ENCODE measurements at regions not wholly inside any gene's neighbourhood (a gene's known extent, or its start where the extent isn't known, plus 50 kb on each side); places are given as distances from the start of the nearest gene placed in this dataset.
"Not testable (repeated sequence)": the region's sequence is repeated elsewhere in the genome, so short reads cannot be mapped to it uniquely, and the experiment has no call there.

DNA sequence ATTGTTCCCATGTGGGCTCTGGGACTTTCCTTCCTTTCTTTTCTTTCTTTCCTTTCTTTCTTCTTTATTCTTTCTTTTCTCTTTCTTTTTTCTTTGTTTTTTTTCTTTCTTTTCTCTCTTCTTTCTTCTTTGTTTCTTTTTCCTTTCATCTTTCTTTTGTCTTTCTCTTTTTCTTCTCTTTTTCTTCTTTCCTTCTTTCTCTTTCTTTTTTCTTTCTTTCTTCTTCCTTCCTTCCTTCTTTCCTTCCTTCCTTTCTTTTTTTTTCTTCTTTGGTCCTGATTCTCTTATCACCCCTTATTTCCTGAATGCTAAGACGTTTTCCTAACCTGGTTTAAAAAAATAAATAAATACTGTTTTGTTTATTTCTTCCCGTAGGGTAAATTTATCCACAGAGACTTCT, 93.2 kb downstream of the CRLF2 start:
- no peak for ATAC-seq

DNA sequence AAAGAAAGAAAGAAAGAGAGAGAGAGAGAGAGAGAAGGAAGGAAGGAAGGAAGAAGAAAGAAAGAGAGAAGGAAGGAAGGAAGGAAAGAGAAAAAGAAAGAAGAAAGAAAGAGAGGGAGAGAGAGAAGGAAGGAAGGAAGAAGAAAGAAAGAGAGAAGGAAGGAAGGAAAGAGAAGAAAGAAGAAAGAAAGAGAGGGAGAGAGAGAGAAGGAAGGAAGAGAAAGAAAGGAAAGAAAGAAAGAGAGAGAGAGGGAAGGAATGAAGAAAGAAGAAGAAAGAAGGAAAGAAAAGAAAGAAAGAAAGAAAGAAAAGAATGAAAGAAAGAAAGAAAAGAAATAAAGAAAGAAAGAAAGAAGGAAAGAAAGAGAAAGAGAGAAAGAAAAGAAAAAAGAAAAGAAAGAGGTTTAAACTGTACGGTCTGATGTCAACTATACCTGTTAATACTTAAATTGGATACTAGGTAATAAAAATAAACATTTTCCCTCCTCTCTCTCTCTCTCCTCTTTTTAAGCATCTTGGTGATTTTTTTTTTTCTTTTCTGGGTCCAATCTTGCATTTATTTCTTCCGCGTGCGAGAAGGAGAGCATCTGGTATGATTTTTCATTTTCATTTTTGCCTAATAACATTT, 93.8 kb downstream of the CRLF2 start:
- H3K79me2 ChIP-seq (ENCODE audit: low read length), result no peaks in the 10 kb centered on the region

More for the DNA sequence above, 93.2 kb downstream of the CRLF2 start:
- Histone ChIP-seq H3K9me3 (ENCODE audit: low read length) (no peaks in the 10 kb centered on the region), H3K4me3 (ENCODE audit: low read length) (no peak overlapping the region), H3F3A (ENCODE audit: low read length, unreplicated experiment) (no peaks in the 10 kb centered on the region), H3K79me2 (ENCODE audit: low read length) (no peaks in the 10 kb centered on the region), H3K36me3 (ENCODE audit: low read depth, low read length) (no peaks in the 10 kb centered on the region), H3K9ac (ENCODE audit: low read length) (no peak overlapping the region), H3K9me2 (replicated peaks; ENCODE audit: low read length) (no peaks in the 10 kb centered on the region), H3K4me1 (ENCODE audit: insufficient read depth, low read length) (no peaks in the 10 kb centered on the region), H3K4me2 (ENCODE audit: low read length) (no peak overlapping the region), H3K27me3 (ENCODE audit: low read length) (peaks cover 26% of the 10 kb centered on the region), H4K20me1 (ENCODE audit: low read length) (no peaks in the 10 kb centered on the region), H2AFZ (ENCODE audit: low read length) (no peak overlapping the region), H3K27ac (ENCODE audit: low read length) (no peak overlapping the region)
- no peak for TF ChIP-seq EZH2 (IDR thresholded peaks at IDR 0.05; ENCODE audit: low read length, unreplicated experiment)
- TF ChIP-seq, protein P1, sequence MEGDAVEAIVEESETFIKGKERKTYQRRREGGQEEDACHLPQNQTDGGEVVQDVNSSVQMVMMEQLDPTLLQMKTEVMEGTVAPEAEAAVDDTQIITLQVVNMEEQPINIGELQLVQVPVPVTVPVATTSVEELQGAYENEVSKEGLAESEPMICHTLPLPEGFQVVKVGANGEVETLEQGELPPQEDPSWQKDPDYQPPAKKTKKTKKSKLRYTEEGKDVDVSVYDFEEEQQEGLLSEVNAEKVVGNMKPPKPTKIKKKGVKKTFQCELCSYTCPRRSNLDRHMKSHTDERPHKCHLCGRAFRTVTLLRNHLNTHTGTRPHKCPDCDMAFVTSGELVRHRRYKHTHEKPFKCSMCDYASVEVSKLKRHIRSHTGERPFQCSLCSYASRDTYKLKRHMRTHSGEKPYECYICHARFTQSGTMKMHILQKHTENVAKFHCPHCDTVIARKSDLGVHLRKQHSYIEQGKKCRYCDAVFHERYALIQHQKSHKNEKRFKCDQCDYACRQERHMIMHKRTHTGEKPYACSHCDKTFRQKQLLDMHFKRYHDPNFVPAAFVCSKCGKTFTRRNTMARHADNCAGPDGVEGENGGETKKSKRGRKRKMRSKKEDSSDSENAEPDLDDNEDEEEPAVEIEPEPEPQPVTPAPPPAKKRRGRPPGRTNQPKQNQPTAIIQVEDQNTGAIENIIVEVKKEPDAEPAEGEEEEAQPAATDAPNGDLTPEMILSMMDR (conservative IDR thresholded peaks at IDR 0.05; ENCODE audit: low read depth, low read length), result no peak
- TF ChIP-seq EZH2phosphoT487 (IDR thresholded peaks at IDR 0.05; ENCODE audit: borderline replicate concordance, low read length), result no peak
- no TSS peak for BruUV-seq (replicated peaks)
- DNase-seq, result no peak
- ChIA-PET POLR2A (ENCODE audit: unreplicated experiment) (no interaction called here), CTCF (no interaction called here)
- intact Hi-C loops (cut with micrococcal nuclease), result no loop called here

DNA sequence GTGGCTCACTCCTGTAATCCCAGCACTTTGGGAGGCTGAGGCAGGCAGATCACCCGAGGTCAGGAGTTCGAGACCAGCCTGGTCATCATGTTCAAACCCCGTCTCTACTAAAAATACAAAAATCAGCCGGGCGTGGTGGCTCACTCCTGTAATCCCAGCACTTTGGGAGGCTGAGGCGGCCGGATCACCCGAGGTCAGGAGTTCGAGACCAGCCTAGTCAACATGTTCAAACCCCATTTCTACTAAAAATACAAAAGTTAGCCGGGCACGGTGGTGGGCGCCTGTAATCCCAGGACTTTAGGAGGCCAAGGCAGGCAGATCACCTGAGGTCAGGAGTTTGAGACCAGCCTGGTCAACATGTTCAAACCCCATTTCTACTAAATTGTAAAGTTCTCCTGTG, 97.0 kb downstream of the CRLF2 start:
- DNase-seq; H3F3A ChIP-seq (ENCODE audit: low read length, unreplicated experiment); intact Hi-C loops (cut with micrococcal nuclease); CTCF ChIA-PET; H3K4me2 ChIP-seq (ENCODE audit: low read length); H3K9me3 ChIP-seq (ENCODE audit: low read length); H2AFZ ChIP-seq (ENCODE audit: low read length); POLR2A ChIA-PET (ENCODE audit: unreplicated experiment); ATAC-seq; H3K9me2 ChIP-seq (replicated peaks; ENCODE audit: low read length); H3K27ac ChIP-seq (ENCODE audit: low read length); H3K36me3 ChIP-seq (ENCODE audit: low read depth, low read length); H3K4me1 ChIP-seq (ENCODE audit: insufficient read depth, low read length); H3K9ac ChIP-seq (ENCODE audit: low read length); H4K20me1 ChIP-seq (ENCODE audit: low read length); H3K4me3 ChIP-seq (ENCODE audit: low read length); H3K79me2 ChIP-seq (ENCODE audit: low read length); BruUV-seq (replicated peaks): not testable (repeated sequence)
- peaks cover 29% of the 10 kb centered on the region for H3K27me3 ChIP-seq (ENCODE audit: low read length)

More for the DNA sequence above, 93.8 kb downstream of the CRLF2 start:
- Histone ChIP-seq H3K9me2 (replicated peaks; ENCODE audit: low read length) (no peaks in the 10 kb centered on the region), H3K9ac (ENCODE audit: low read length) (no peak overlapping the region), H3K9me3 (ENCODE audit: low read length) (no peaks in the 10 kb centered on the region), H3K27me3 (ENCODE audit: low read length) (peaks cover 20% of the 10 kb centered on the region), H3K4me2 (ENCODE audit: low read length) (no peak overlapping the region), H3K4me3 (ENCODE audit: low read length) (no peak overlapping the region), H4K20me1 (ENCODE audit: low read length) (no peaks in the 10 kb centered on the region), H3F3A (ENCODE audit: low read length, unreplicated experiment) (no peaks in the 10 kb centered on the region), H3K27ac (ENCODE audit: low read length) (no peak overlapping the region), H3K36me3 (ENCODE audit: low read depth, low read length) (no peaks in the 10 kb centered on the region), H2AFZ (ENCODE audit: low read length) (no peak overlapping the region), H3K4me1 (ENCODE audit: insufficient read depth, low read length) (no peaks in the 10 kb centered on the region)
- DNase-seq (no peak), ATAC-seq (no peak)
- no peak for TF ChIP-seq EZH2phosphoT487 (IDR thresholded peaks at IDR 0.05; ENCODE audit: borderline replicate concordance, low read length)
- no peak for TF ChIP-seq EZH2 (IDR thresholded peaks at IDR 0.05; ENCODE audit: low read length, unreplicated experiment)
- TF ChIP-seq, protein P1 (conservative IDR thresholded peaks at IDR 0.05; ENCODE audit: low read depth, low read length), result no peak
- ChIA-PET POLR2A (ENCODE audit: unreplicated experiment) (no interaction called here), CTCF (no interaction called here)
- intact Hi-C loops (cut with micrococcal nuclease), result no loop called here
- no TSS peak for BruUV-seq (replicated peaks)

All from PC-3 (cell line).